ENCODE measurements at regions not wholly inside any gene's neighbourhood (a gene's known extent, or its start where the extent isn't known, plus 50 kb on each side); places are given as distances from the start of the nearest gene placed in this dataset.

GRCh38 chr13:52945348-52945747 lies 83.3 kb upstream of the OLFM4 start:
- H3K4me3 ChIP-seq (replicated peaks in 1 of 3; ENCODE audit: insufficient read depth in 1 of 3, low read depth in 1 of 3, low read length in 3 of 3), result no peak overlapping the region
- no peak overlapping the region for H3K4me2 ChIP-seq (ENCODE audit: insufficient read depth, low read length)
- H3K27me3 ChIP-seq (ENCODE audit: control insufficient read depth in 2 of 2, insufficient read depth in 2 of 2, low read length in 2 of 2), result no peaks in the 10 kb centered on the region
- intact Hi-C loops (cut with micrococcal nuclease) (no loop called here), dilution Hi-C loops (cut with MboI; ENCODE audit: extremely low pct_ligation_motif_present, low sequenced_read_pairs) (no loop called here)
- H3K27ac ChIP-seq (ENCODE audit: insufficient read depth, low read depth, low read length), result no peak overlapping the region
- no peak overlapping the region for H3K9ac ChIP-seq (replicated peaks; ENCODE audit: extremely low read depth, insufficient read depth, low read length)
- BruUV-seq (replicated peaks), result no TSS peak
- DNase-seq (ENCODE audit: low read depth, low spot score) (no peak), FAIRE-seq (no peak)
- H3K79me2 ChIP-seq (ENCODE audit: control insufficient read depth, insufficient read depth, low read length), result no peaks in the 10 kb centered on the region
- H4K20me1 ChIP-seq (replicated peaks; ENCODE audit: control insufficient read depth, extremely low read depth, insufficient read depth, low read length), result no peaks in the 10 kb centered on the region
- no peak overlapping the region for H2AFZ ChIP-seq (ENCODE audit: low read depth, low read length)
- no peaks in the 10 kb centered on the region for H3K9me3 ChIP-seq (replicated peaks; ENCODE audit: control insufficient read depth, insufficient read depth, low read length)
- no peak for TF ChIP-seq EZH2 (IDR thresholded peaks at IDR 0.05; ENCODE audit: borderline replicate concordance, low read depth, low read length, severe bottlenecking)
- no peak for TF ChIP-seq CTCF (IDR thresholded peaks at IDR 0.05; ENCODE audit: extremely low read depth in 1 of 2, insufficient read depth in 1 of 2, low read depth in 1 of 2, low read length in 2 of 2)
- TF ChIP-seq MAX (IDR thresholded peaks at IDR 0.05; ENCODE audit: insufficient read depth, insufficient read length), result no peak
- no peak for TF ChIP-seq FOS (IDR thresholded peaks at IDR 0.05; ENCODE audit: borderline replicate concordance, insufficient read depth, low read length)
- no peak for TF ChIP-seq GATA2 (IDR thresholded peaks at IDR 0.05; ENCODE audit: insufficient read depth, insufficient read length, low read depth, low read length)
- no peak for TF ChIP-seq JUN (IDR thresholded peaks at IDR 0.05; ENCODE audit: borderline replicate concordance, insufficient read depth, insufficient read length, low read depth)
- no peak for TF ChIP-seq POLR2AphosphoS5 (IDR thresholded peaks at IDR 0.05; ENCODE audit: insufficient read depth, low read depth, low read length)
- TF ChIP-seq MYC (IDR thresholded peaks at IDR 0.05; ENCODE audit: low read depth, low read length), result no peak
- TF ChIP-seq POLR2A (IDR thresholded peaks at IDR 0.05; ENCODE audit: low read depth, low read length), result no peak
- no peaks in the 10 kb centered on the region for H3K36me3 ChIP-seq (ENCODE audit: control insufficient read depth in 2 of 2, extremely low read depth in 1 of 2, insufficient read depth in 2 of 2, low read length in 2 of 2)
- ChIA-PET POLR2A (no interaction called here), CTCF (no interaction called here)
- no peaks in the 10 kb centered on the region for H3K4me1 ChIP-seq (ENCODE audit: control insufficient read depth, extremely low read depth, insufficient read depth, low read length)
- H3K9me1 ChIP-seq (replicated peaks; ENCODE audit: control insufficient read depth, extremely low read depth, insufficient read depth, low read length), result no peaks in the 10 kb centered on the region

Measured in endothelial cell of umbilical vein (primary cell).